PC-3 (cell line): ENCODE measurements at regions not wholly inside any gene's neighbourhood (a gene's known extent, or its start where the extent isn't known, plus 50 kb on each side); places are given as distances from the start of the nearest gene placed in this dataset.

Source experiments
- ATAC-seq: fragments of 200-7000 bp; cut with Tn5 transposase; 2 replicates; pipeline ENCODE4 v1.9.1; 2020; ENCODE audit warnings: mild to moderate bottlenecking, moderate library complexity
- BruUV-seq: library from RNA; stranded (reverse); fragments of 400-500 nt; replicated peaks from 2 replicates; lab custom pipeline; 2021; lab: Mats Ljungman, UMichigan
- CTCF ChIA-PET: fragments of 300-600 bp; sonication (Branson Sonifier 250); formaldehyde crosslinking; loops from one replicate; lab custom pipeline; 2022; ENCODE audit warnings: antibody characterized with exemption; lab: Charles Lee
- POLR2A ChIA-PET: fragments of 300-600 bp; sonication (Branson Sonifier 250); formaldehyde crosslinking; loops from one replicate; lab custom pipeline; 2022; ENCODE audit warnings: antibody characterized with exemption; ENCODE audit not compliant: unreplicated experiment; lab: Charles Lee
- DNase-seq: peaks from one replicate; pipeline ENCODE4 v3.0.0-alpha.2; 2015
- H2AFZ ChIP-seq: fragments of 300-600 bp; sonication (generic); 2 replicates; pipeline ENCODE4 v1.6.0; 2016; ENCODE audit warnings: antibody characterized with exemption, low read length
- H3F3A ChIP-seq: fragments of 300-600 bp; sonication (generic); one replicate; pipeline ENCODE4 v1.6.0; 2017; ENCODE audit warnings: antibody characterized with exemption, low read length, control low read depth, mild to moderate bottlenecking; ENCODE audit not compliant: unreplicated experiment
- H3K27ac ChIP-seq: fragments of 300-600 bp; sonication (generic); 2 replicates; pipeline ENCODE4 v1.5.1; 2016; ENCODE audit warnings: mild to moderate bottlenecking, low read length
- H3K27me3 ChIP-seq: fragments of 300-600 bp; sonication (generic); 2 replicates; pipeline ENCODE4 v1.6.1; 2016; ENCODE audit warnings: low read length, mixed read lengths
- H3K36me3 ChIP-seq: fragments of 300-600 bp; sonication (generic); 2 replicates; pipeline ENCODE4 v1.6.1; 2016; ENCODE audit warnings: low read depth, mixed run types, low read length, mixed read lengths
- H3K4me1 ChIP-seq: fragments of 300-600 bp; sonication (generic); 2 replicates; pipeline ENCODE4 v1.5.1; 2016; ENCODE audit warnings: low read length; ENCODE audit not compliant: insufficient read depth
- H3K4me2 ChIP-seq: fragments of 300-600 bp; sonication (generic); 2 replicates; pipeline ENCODE4 v1.6.0; 2016; ENCODE audit warnings: low read length
- H3K4me3 ChIP-seq: fragments of 300-600 bp; sonication (generic); 2 replicates; pipeline ENCODE4 v1.5.1; 2016; ENCODE audit warnings: mild to moderate bottlenecking, low read length, mixed read lengths
- H3K79me2 ChIP-seq: fragments of 300-600 bp; sonication (generic); 2 replicates; pipeline ENCODE4 v1.6.1; 2017; ENCODE audit warnings: low read length, mixed read lengths
- H3K9ac ChIP-seq: fragments of 300-600 bp; sonication (generic); 2 replicates; pipeline ENCODE4 v1.6.0; 2016; ENCODE audit warnings: mild to moderate bottlenecking, low read length
- H3K9me2 ChIP-seq: fragments of 300-600 bp; sonication (generic); replicated peaks from 2 replicates; pipeline ENCODE4 v1.6.1; 2016; ENCODE audit warnings: mixed run types, low read length, mixed read lengths
- H3K9me3 ChIP-seq: fragments of 300-600 bp; sonication (generic); 2 replicates; pipeline ENCODE4 v1.6.1; 2016; ENCODE audit warnings: low read length, mixed read lengths
- H4K20me1 ChIP-seq: fragments of 300-600 bp; sonication (generic); 2 replicates; pipeline ENCODE4 v1.6.1; 2016; ENCODE audit warnings: low read length, mixed read lengths
- CTCF ChIP-seq: fragments of 300-600 bp; sonication (generic); conservative IDR thresholded peaks from 2 replicates; pipeline ENCODE4 v1.5.1; 2017; ENCODE audit warnings: antibody characterized with exemption, low read depth, mild to moderate bottlenecking, low read length
- EZH2 ChIP-seq: fragments of 300-600 bp; sonication (generic); IDR thresholded peaks from one replicate; pipeline ENCODE4 v1.6.1; 2017; ENCODE audit warnings: antibody characterized with exemption, mild to moderate bottlenecking, low read length; ENCODE audit not compliant: unreplicated experiment
- EZH2phosphoT487 ChIP-seq: fragments of 300-600 bp; sonication (generic); IDR thresholded peaks from 2 replicates; pipeline ENCODE4 v1.6.1; 2018; ENCODE audit warnings: mild to moderate bottlenecking, antibody characterized with exemption, low read length, borderline replicate concordance
- intact Hi-C: fragments of 100-400 bp; cut with micrococcal nuclease; formaldehyde crosslinking; loops from 2 replicates; pipeline ENCODE4 v1.9.0; 2023

- Histone ChIP-seq H3K9me2 (no peaks in the 10 kb centered on the region), H3K79me2 (no peaks in the 10 kb centered on the region), H3F3A (no peaks in the 10 kb centered on the region), H3K9me3 (no peaks in the 10 kb centered on the region), H3K4me1 (peaks cover 21% of the 10 kb centered on the region), H2AFZ (peak overlapping the region; percentile 60), H3K27me3 (no peaks in the 10 kb centered on the region), H3K4me2 (peak overlapping the region; percentile 48), H3K4me3 (no peak overlapping the region), H3K9ac (no peak overlapping the region), H3K27ac (0 out of 2 replicates have a peak overlapping the region, but pooled peaks have one; percentile 6), H4K20me1 (no peaks in the 10 kb centered on the region), H3K36me3 (no peaks in the 10 kb centered on the region)
- TF ChIP-seq EZH2phosphoT487 (no peak), EZH2 (no peak), CTCF (no peak)
- intact Hi-C loops: no loop called here
- ATAC-seq: peak; percentile 100
- POLR2A ChIA-PET: interaction anchor here (0.5 kb wide), 1 partner anchor 369 kb away, joined by 31 read pairs; no protein-coding TSS in a partner anchor
- peak; percentile 76 for DNase-seq
- BruUV-seq: no TSS peak
- CTCF ChIA-PET: no interaction called here
Observed at GRCh38 chr6:54681987-54682386, 164.6 kb upstream of the FAM83B start.

DNA sequence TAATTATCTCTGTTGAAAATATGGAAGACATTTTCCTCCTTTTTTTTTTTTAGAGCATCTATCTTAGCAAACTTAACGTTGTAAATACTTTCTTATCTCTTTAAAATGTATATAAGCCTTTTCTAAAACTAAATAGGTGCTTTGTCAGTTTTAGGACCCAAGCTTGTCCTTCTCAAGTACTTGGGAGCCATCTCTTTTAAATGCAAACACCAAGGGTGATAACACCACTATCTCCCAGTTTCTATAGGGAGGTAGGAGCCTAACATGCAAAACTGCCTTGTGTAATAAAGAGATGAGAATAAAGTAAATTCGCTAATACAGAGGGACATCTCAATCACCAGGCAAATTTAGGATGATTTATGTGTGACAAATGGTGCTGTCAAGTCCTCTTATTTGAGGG, 157.0 kb upstream of the FAM83B start:
- TF ChIP-seq CTCF: no peak
- no peak for TF ChIP-seq EZH2
- no peak for TF ChIP-seq EZH2phosphoT487
- POLR2A ChIA-PET: no interaction called here
- Histone ChIP-seq H2AFZ (no peak overlapping the region), H3K79me2 (no peaks in the 10 kb centered on the region), H3K9me2 (no peaks in the 10 kb centered on the region), H3K9me3 (no peaks in the 10 kb centered on the region), H3K4me1 (peaks cover 2% of the 10 kb centered on the region), H3K36me3 (no peaks in the 10 kb centered on the region), H3K27me3 (no peaks in the 10 kb centered on the region), H3K9ac (no peak overlapping the region), H3F3A (no peaks in the 10 kb centered on the region), H4K20me1 (no peaks in the 10 kb centered on the region), H3K4me3 (no peak overlapping the region), H3K27ac (no peak overlapping the region), H3K4me2 (no peak overlapping the region)
- intact Hi-C loops: no loop called here
- DNase-seq: no peak
- CTCF ChIA-PET: no interaction called here
- no TSS peak for BruUV-seq
- no peak for ATAC-seq

DNA sequence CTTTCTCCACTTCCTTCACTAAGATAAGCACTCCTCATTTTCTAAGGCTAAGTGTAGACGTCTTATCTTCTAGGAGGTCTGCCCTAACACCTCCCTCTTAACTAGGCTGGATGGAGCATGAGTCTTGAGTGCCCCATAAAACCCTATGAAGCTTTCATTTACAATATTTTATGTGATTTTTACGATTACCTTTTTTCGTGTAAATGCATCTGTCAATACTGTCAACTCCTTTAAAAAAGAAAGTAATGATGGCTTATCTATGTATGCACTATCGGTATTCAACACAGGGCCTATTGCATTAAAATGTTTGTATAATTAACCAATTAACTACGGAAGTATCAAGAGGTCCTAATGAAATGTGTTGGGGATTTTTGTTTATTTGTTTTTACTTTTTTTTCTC, 156.0 kb upstream of the FAM83B start:
- no peaks in the 10 kb centered on the region for H3F3A ChIP-seq
- no peaks in the 10 kb centered on the region for H3K9me2 ChIP-seq
- H3K9me3 ChIP-seq: no peaks in the 10 kb centered on the region
- H3K36me3 ChIP-seq: no peaks in the 10 kb centered on the region
- H3K4me1 ChIP-seq: peaks cover 11% of the 10 kb centered on the region
- POLR2A ChIA-PET: no interaction called here
- no peak overlapping the region for H3K9ac ChIP-seq
- H2AFZ ChIP-seq: no peak overlapping the region
- H3K4me2 ChIP-seq: no peak overlapping the region
- CTCF ChIA-PET: no interaction called here
- no peak for ATAC-seq
- no peaks in the 10 kb centered on the region for H4K20me1 ChIP-seq
- H3K4me3 ChIP-seq: no peak overlapping the region
- DNase-seq: no peak
- no peaks in the 10 kb centered on the region for H3K79me2 ChIP-seq
- no peaks in the 10 kb centered on the region for H3K27me3 ChIP-seq
- no peak for TF ChIP-seq CTCF
- TF ChIP-seq EZH2: no peak
- no peak for TF ChIP-seq EZH2phosphoT487
- no peak overlapping the region for H3K27ac ChIP-seq
- no TSS peak for BruUV-seq
- intact Hi-C loops: no loop called here
